Stomach (tissue), 4 donors: ENCODE measurements at regions not wholly inside any gene's neighbourhood (a gene's known extent, or its start where the extent isn't known, plus 50 kb on each side); places are given as distances from the start of the nearest gene placed in this dataset.
"Not testable (repeated sequence)": the region's sequence is repeated elsewhere in the genome, so short reads cannot be mapped to it uniquely, and the experiment has no call there.

Experiments
- CTCF ChIP-seq, 7 experiments: fragments of 450-650 bp in 4 of 7; fragments of 200-600 bp in 3 of 7; sonication (generic) in 3 of 7; IDR thresholded peaks; one replicate each; pipeline ENCODE4 v1.5.1; 2016 to 2019; ENCODE audit warnings: antibody characterized with exemption in 7 of 7, control low read depth in 2 of 7, mild to moderate bottlenecking in 1 of 7
- POLR2A ChIP-seq, 4 donors: fragments of 450-650 bp; IDR thresholded peaks; one replicate each; pipeline ENCODE4 v1.6.1; 2016; ENCODE audit warnings: antibody characterized with exemption in 4 of 4, control low read depth in 2 of 4, mild to moderate bottlenecking in 1 of 4, moderate library complexity in 1 of 4

GRCh38 chr14:55919800-55920199 lies 198.4 kb upstream of the PELI2 start:
- TF ChIP-seq CTCF, POLR2A (IDR thresholded peaks at IDR 0.05): not testable (repeated sequence)
